ENCODE measurements at regions not wholly inside any gene's neighbourhood (a gene's known extent, or its start where the extent isn't known, plus 50 kb on each side); places are given as distances from the start of the nearest gene placed in this dataset.

GRCh38 chr1:82843876-82844275, 1043.1 kb downstream of the ADGRL2 start:
- H3K9me3 ChIP-seq: no peaks in the 10 kb centered on the region
- 90 to 94% methylated on average over 10 of the region's 10 CpGs for WGBS, 2 donors (ENCODE audit: low coverage in 1 of 2)
- H3K27me3 ChIP-seq: no peaks in the 10 kb centered on the region
- intact Hi-C loops (cut with DNase I; ENCODE audit: low total_unique reads): no loop called here
- H3K27ac ChIP-seq: no peak overlapping the region
- TF ChIP-seq POLR2AphosphoS5 (IDR thresholded peaks at IDR 0.05) (no peak), POLR2A (IDR thresholded peaks at IDR 0.05) (no peak), EP300 (IDR thresholded peaks at IDR 0.05; ENCODE audit: low read depth) (no peak), CTCF (IDR thresholded peaks at IDR 0.05) (no peak)
- no peaks in the 10 kb centered on the region for H3K4me1 ChIP-seq
- H3K36me3 ChIP-seq: no peaks in the 10 kb centered on the region
- H3K4me3 ChIP-seq: no peak overlapping the region
- no peak for DNase-seq
- in situ Hi-C loops (cut with MboI; ENCODE audit: low pct_ligation_motif_present in 1 of 4, low pct_unique_long_range_greater_than_20kb in 1 of 4, low sequenced_read_pairs in 3 of 4): no loop called here

GRCh38 chr1:82840192-82840591, 1039.5 kb downstream of the ADGRL2 start:
- no peaks in the 10 kb centered on the region for H3K9me3 ChIP-seq
- H3K36me3 ChIP-seq: no peaks in the 10 kb centered on the region
- WGBS, 2 donors (ENCODE audit: low coverage in 1 of 2): 27 to 43% methylated on average over 2 of the region's 2 CpGs
- TF ChIP-seq CTCF (IDR thresholded peaks at IDR 0.05) (no peak), EP300 (IDR thresholded peaks at IDR 0.05; ENCODE audit: low read depth) (no peak), POLR2A (IDR thresholded peaks at IDR 0.05) (no peak), POLR2AphosphoS5 (IDR thresholded peaks at IDR 0.05) (no peak)
- in situ Hi-C loops (cut with MboI; ENCODE audit: low pct_ligation_motif_present in 1 of 4, low pct_unique_long_range_greater_than_20kb in 1 of 4, low sequenced_read_pairs in 3 of 4): no loop called here
- no peaks in the 10 kb centered on the region for H3K27me3 ChIP-seq
- no peak for DNase-seq
- no peak overlapping the region for H3K27ac ChIP-seq
- H3K4me3 ChIP-seq: no peak overlapping the region
- no peaks in the 10 kb centered on the region for H3K4me1 ChIP-seq
- intact Hi-C loops (cut with DNase I; ENCODE audit: low total_unique reads): no loop called here

- Histone ChIP-seq H3K36me3 (no peaks in the 10 kb centered on the region), H3K27me3 (no peaks in the 10 kb centered on the region), H3K4me3 (no peak overlapping the region), H3K27ac (no peak overlapping the region), H3K9me3 (no peaks in the 10 kb centered on the region), H3K4me1 (no peaks in the 10 kb centered on the region)
- in situ Hi-C loops (cut with MboI; ENCODE audit: low pct_ligation_motif_present in 1 of 4, low pct_unique_long_range_greater_than_20kb in 1 of 4, low sequenced_read_pairs in 3 of 4) (no loop called here), intact Hi-C loops (cut with DNase I; ENCODE audit: low total_unique reads) (no loop called here)
- 73 to 76% methylated on average over 6 of the region's 6 CpGs for WGBS, 2 donors (ENCODE audit: low coverage in 1 of 2)
- no peak for DNase-seq
- TF ChIP-seq POLR2AphosphoS5 (IDR thresholded peaks at IDR 0.05): no peak
- no peak for TF ChIP-seq POLR2A (IDR thresholded peaks at IDR 0.05)
- TF ChIP-seq EP300 (IDR thresholded peaks at IDR 0.05; ENCODE audit: low read depth): no peak
- no peak for TF ChIP-seq CTCF (IDR thresholded peaks at IDR 0.05)
Measured at GRCh38 chr1:82837766-82838465, 1037.2 kb downstream of the ADGRL2 start.

- in situ Hi-C loops (cut with MboI; ENCODE audit: low pct_ligation_motif_present in 1 of 4, low pct_unique_long_range_greater_than_20kb in 1 of 4, low sequenced_read_pairs in 3 of 4) (no loop called here), intact Hi-C loops (cut with DNase I; ENCODE audit: low total_unique reads) (no loop called here)
- Histone ChIP-seq H3K9me3 (no peaks in the 10 kb centered on the region), H3K4me3 (no peak overlapping the region), H3K27me3 (no peaks in the 10 kb centered on the region), H3K4me1 (no peaks in the 10 kb centered on the region), H3K27ac (no peak overlapping the region), H3K36me3 (no peaks in the 10 kb centered on the region)
- TF ChIP-seq CTCF (IDR thresholded peaks at IDR 0.05) (no peak), EP300 (IDR thresholded peaks at IDR 0.05; ENCODE audit: low read depth) (no peak), POLR2AphosphoS5 (IDR thresholded peaks at IDR 0.05) (no peak), POLR2A (IDR thresholded peaks at IDR 0.05) (no peak)
- 64 to 75% methylated on average over 4 of the region's 4 CpGs for WGBS, 2 donors (ENCODE audit: low coverage in 1 of 2)
- DNase-seq: no peak
Measured at GRCh38 chr1:82836973-82837680, 1036.4 kb downstream of the ADGRL2 start.
